PC-3 (cell line): ENCODE measurements at regions not wholly inside any gene's neighbourhood (a gene's known extent, or its start where the extent isn't known, plus 50 kb on each side); places are given as distances from the start of the nearest gene placed in this dataset.
"Not testable (repeated sequence)": the region's sequence is repeated elsewhere in the genome, so short reads cannot be mapped to it uniquely, and the experiment has no call there.

Source experiments
- ATAC-seq: fragments of 200-7000 bp; cut with Tn5 transposase; 2 replicates; pipeline ENCODE4 v1.9.1; 2020; ENCODE audit warnings: mild to moderate bottlenecking, moderate library complexity
- BruUV-seq: library from RNA; stranded (reverse); fragments of 400-500 nt; replicated peaks from 2 replicates; lab custom pipeline; 2021; lab: Mats Ljungman, UMichigan
- CTCF ChIA-PET: fragments of 300-600 bp; sonication (Branson Sonifier 250); formaldehyde crosslinking; loops from one replicate; lab custom pipeline; 2022; ENCODE audit warnings: antibody characterized with exemption; lab: Charles Lee
- POLR2A ChIA-PET: fragments of 300-600 bp; sonication (Branson Sonifier 250); formaldehyde crosslinking; loops from one replicate; lab custom pipeline; 2022; ENCODE audit warnings: antibody characterized with exemption; ENCODE audit not compliant: unreplicated experiment; lab: Charles Lee
- DNase-seq: peaks from one replicate; pipeline ENCODE4 v3.0.0-alpha.2; 2015
- H2AFZ ChIP-seq: fragments of 300-600 bp; sonication (generic); 2 replicates; pipeline ENCODE4 v1.6.0; 2016; ENCODE audit warnings: antibody characterized with exemption, low read length
- H3F3A ChIP-seq: fragments of 300-600 bp; sonication (generic); one replicate; pipeline ENCODE4 v1.6.0; 2017; ENCODE audit warnings: antibody characterized with exemption, low read length, control low read depth, mild to moderate bottlenecking; ENCODE audit not compliant: unreplicated experiment
- H3K27ac ChIP-seq: fragments of 300-600 bp; sonication (generic); 2 replicates; pipeline ENCODE4 v1.5.1; 2016; ENCODE audit warnings: mild to moderate bottlenecking, low read length
- H3K27me3 ChIP-seq: fragments of 300-600 bp; sonication (generic); 2 replicates; pipeline ENCODE4 v1.6.1; 2016; ENCODE audit warnings: low read length, mixed read lengths
- H3K36me3 ChIP-seq: fragments of 300-600 bp; sonication (generic); 2 replicates; pipeline ENCODE4 v1.6.1; 2016; ENCODE audit warnings: low read depth, mixed run types, low read length, mixed read lengths
- H3K4me1 ChIP-seq: fragments of 300-600 bp; sonication (generic); 2 replicates; pipeline ENCODE4 v1.5.1; 2016; ENCODE audit warnings: low read length; ENCODE audit not compliant: insufficient read depth
- H3K4me2 ChIP-seq: fragments of 300-600 bp; sonication (generic); 2 replicates; pipeline ENCODE4 v1.6.0; 2016; ENCODE audit warnings: low read length
- H3K4me3 ChIP-seq: fragments of 300-600 bp; sonication (generic); 2 replicates; pipeline ENCODE4 v1.5.1; 2016; ENCODE audit warnings: mild to moderate bottlenecking, low read length, mixed read lengths
- H3K79me2 ChIP-seq: fragments of 300-600 bp; sonication (generic); 2 replicates; pipeline ENCODE4 v1.6.1; 2017; ENCODE audit warnings: low read length, mixed read lengths
- H3K9ac ChIP-seq: fragments of 300-600 bp; sonication (generic); 2 replicates; pipeline ENCODE4 v1.6.0; 2016; ENCODE audit warnings: mild to moderate bottlenecking, low read length
- H3K9me2 ChIP-seq: fragments of 300-600 bp; sonication (generic); replicated peaks from 2 replicates; pipeline ENCODE4 v1.6.1; 2016; ENCODE audit warnings: mixed run types, low read length, mixed read lengths
- H3K9me3 ChIP-seq: fragments of 300-600 bp; sonication (generic); 2 replicates; pipeline ENCODE4 v1.6.1; 2016; ENCODE audit warnings: low read length, mixed read lengths
- H4K20me1 ChIP-seq: fragments of 300-600 bp; sonication (generic); 2 replicates; pipeline ENCODE4 v1.6.1; 2016; ENCODE audit warnings: low read length, mixed read lengths
- CTCF ChIP-seq: fragments of 300-600 bp; sonication (generic); conservative IDR thresholded peaks from 2 replicates; pipeline ENCODE4 v1.5.1; 2017; ENCODE audit warnings: antibody characterized with exemption, low read depth, mild to moderate bottlenecking, low read length
- EZH2 ChIP-seq: fragments of 300-600 bp; sonication (generic); IDR thresholded peaks from one replicate; pipeline ENCODE4 v1.6.1; 2017; ENCODE audit warnings: antibody characterized with exemption, mild to moderate bottlenecking, low read length; ENCODE audit not compliant: unreplicated experiment
- EZH2phosphoT487 ChIP-seq: fragments of 300-600 bp; sonication (generic); IDR thresholded peaks from 2 replicates; pipeline ENCODE4 v1.6.1; 2018; ENCODE audit warnings: mild to moderate bottlenecking, antibody characterized with exemption, low read length, borderline replicate concordance
- intact Hi-C: fragments of 100-400 bp; cut with micrococcal nuclease; formaldehyde crosslinking; loops from 2 replicates; pipeline ENCODE4 v1.9.0; 2023

- intact Hi-C loops = no loop called here
Measured at GRCh38 chr12:84159260-84159659, 753.3 kb downstream of the SLC6A15 start.

GRCh38 chr12:84157170-84157569, 755.4 kb downstream of the SLC6A15 start:
- intact Hi-C loops = no loop called here
- DNase-seq = no peak
- Histone ChIP-seq H3K4me1 (no peaks in the 10 kb centered on the region), H3K36me3 (no peaks in the 10 kb centered on the region), H3K79me2 (no peaks in the 10 kb centered on the region), H3K4me2 (no peak overlapping the region), H3K9me3 (no peaks in the 10 kb centered on the region), H3K27ac (no peak overlapping the region), H3F3A (no peaks in the 10 kb centered on the region), H3K9me2 (no peaks in the 10 kb centered on the region), H2AFZ (no peak overlapping the region), H4K20me1 (no peaks in the 10 kb centered on the region), H3K4me3 (no peak overlapping the region), H3K27me3 (no peaks in the 10 kb centered on the region), H3K9ac (no peak overlapping the region)
- BruUV-seq = no TSS peak
- ATAC-seq = no peak
- CTCF ChIA-PET = no interaction called here
- no peak for TF ChIP-seq EZH2
- TF ChIP-seq CTCF = no peak
- no peak for TF ChIP-seq EZH2phosphoT487
- POLR2A ChIA-PET = no interaction called here

More at GRCh38 chr12:84159260-84159659, 753.3 kb downstream of the SLC6A15 start:
- CTCF ChIA-PET = no interaction called here
- no peak overlapping the region for H3K27ac ChIP-seq
- TF ChIP-seq EZH2phosphoT487 = no peak
- no peak for TF ChIP-seq EZH2
- no peak for TF ChIP-seq CTCF
- no TSS peak for BruUV-seq
- no peaks in the 10 kb centered on the region for H4K20me1 ChIP-seq
- H3K79me2 ChIP-seq = no peaks in the 10 kb centered on the region
- H3K36me3 ChIP-seq = no peaks in the 10 kb centered on the region
- POLR2A ChIA-PET = no interaction called here
- no peaks in the 10 kb centered on the region for H3K27me3 ChIP-seq
- H3K9me3 ChIP-seq = no peaks in the 10 kb centered on the region
- H3K9ac ChIP-seq = no peak overlapping the region
- no peaks in the 10 kb centered on the region for H3K4me1 ChIP-seq
- ATAC-seq (no peak), DNase-seq (no peak)
- no peaks in the 10 kb centered on the region for H3F3A ChIP-seq
- no peak overlapping the region for H3K4me2 ChIP-seq
- H3K4me3 ChIP-seq = no peak overlapping the region
- no peaks in the 10 kb centered on the region for H3K9me2 ChIP-seq
- H2AFZ ChIP-seq = no peak overlapping the region

DNA sequence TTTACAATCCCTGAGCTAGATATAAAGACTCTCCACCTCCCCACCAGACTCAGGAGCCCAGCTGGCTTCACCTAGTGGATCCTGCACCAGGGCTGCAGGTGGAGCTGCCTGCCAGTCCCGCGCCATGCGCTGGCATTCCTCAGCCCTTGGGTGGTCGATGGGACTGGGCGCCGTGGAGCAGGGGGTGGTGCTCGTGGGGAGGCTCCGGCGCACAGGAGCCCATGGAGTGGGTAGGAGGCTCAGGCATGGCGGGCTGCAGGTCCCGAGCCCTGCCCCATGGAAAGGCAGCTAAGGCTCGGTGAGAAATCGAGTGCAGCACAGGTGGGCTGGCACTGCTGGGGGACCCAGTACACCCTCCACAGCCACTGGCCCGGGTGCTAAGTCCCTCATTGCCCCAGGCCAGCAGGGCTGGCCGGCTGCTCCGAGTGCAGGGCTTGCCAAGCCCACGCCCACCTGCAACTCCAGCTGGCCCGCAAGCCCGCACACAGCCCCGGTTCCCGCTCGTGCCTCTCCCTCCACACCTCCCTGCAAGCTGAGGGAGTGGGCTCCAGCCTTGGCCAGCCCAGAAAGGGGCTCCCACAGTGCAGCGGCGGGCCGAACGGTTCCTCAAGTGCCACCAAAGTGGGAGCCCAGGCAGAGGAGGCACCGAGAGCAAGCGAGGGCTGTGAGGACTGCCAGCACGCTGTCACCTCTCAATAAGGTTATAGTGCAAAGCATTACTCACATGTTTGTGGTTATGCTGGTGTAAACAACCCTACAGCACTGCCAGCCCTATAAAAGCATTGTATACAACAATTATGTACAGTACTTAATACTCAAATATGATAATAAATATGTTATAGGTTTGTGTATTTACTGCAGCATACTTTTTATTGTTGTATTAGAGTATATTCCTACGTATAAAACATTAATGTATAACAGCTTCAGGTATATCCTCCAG, 757.3 kb downstream of the SLC6A15 start:
- H3K79me2 ChIP-seq, H3K9me2 ChIP-seq, DNase-seq, H3K27ac ChIP-seq, BruUV-seq, H3K36me3 ChIP-seq, H3F3A ChIP-seq, H3K4me3 ChIP-seq, H2AFZ ChIP-seq, H3K4me2 ChIP-seq, H3K9ac ChIP-seq, ATAC-seq, CTCF ChIA-PET, POLR2A ChIA-PET, H3K27me3 ChIP-seq, H4K20me1 ChIP-seq, H3K4me1 ChIP-seq, intact Hi-C loops, H3K9me3 ChIP-seq: not testable (repeated sequence)

GRCh38 chr12:84154439-84154990, 758.1 kb downstream of the SLC6A15 start:
- H3K4me1 ChIP-seq, H3K9me3 ChIP-seq, H2AFZ ChIP-seq, POLR2A ChIA-PET, H3F3A ChIP-seq, BruUV-seq, H3K79me2 ChIP-seq, H3K27me3 ChIP-seq, DNase-seq, intact Hi-C loops, H3K9me2 ChIP-seq, CTCF ChIA-PET, H3K36me3 ChIP-seq, H3K4me3 ChIP-seq, H3K27ac ChIP-seq, H3K4me2 ChIP-seq, H4K20me1 ChIP-seq, H3K9ac ChIP-seq, ATAC-seq: not testable (repeated sequence)
